RWPE1 (cell line): ENCODE measurements at regions not wholly inside any gene's neighbourhood (a gene's known extent, or its start where the extent isn't known, plus 50 kb on each side); places are given as distances from the start of the nearest gene placed in this dataset.
"Not testable (repeated sequence)": the region's sequence is repeated elsewhere in the genome, so short reads cannot be mapped to it uniquely, and the experiment has no call there.

Experiments used
- CTCF ChIA-PET: fragments of 350-600 bp; sonication (Branson Sonifier 250); formaldehyde crosslinking; extraction: SDS; loops from one replicate; lab custom pipeline; 2021; lab: Yijun Ruan, JAX
- POLR2A ChIA-PET: fragments of 400-600 bp; formaldehyde crosslinking; extraction: SDS; loops from one replicate; lab custom pipeline; 2020; ENCODE audit warnings: antibody characterized with exemption; ENCODE audit not compliant: low non-redundant PET; lab: Yijun Ruan, JAX
- DNase-seq: peaks from one replicate; pipeline ENCODE4 v3.0.0; 2012; ENCODE audit warnings: low spot score
- H3K27ac ChIP-seq: fragments of 450-650 bp; 2 replicates; pipeline ENCODE4 v1.5.1; 2017
- CTCF ChIP-seq: fragments of 450-650 bp; conservative IDR thresholded peaks from 2 replicates; pipeline ENCODE4 v1.5.1; 2017; ENCODE audit warnings: low read depth, mild to moderate bottlenecking

- H3K27ac ChIP-seq = no peak overlapping the region
- no peak for TF ChIP-seq CTCF
- DNase-seq = no peak
- POLR2A ChIA-PET = no interaction called here
- CTCF ChIA-PET = no interaction called here
Observed at GRCh38 chr7:131077735-131078134, 249.9 kb upstream of the MKLN1 start.

- no peak overlapping the region for H3K27ac ChIP-seq
- ChIA-PET POLR2A (no interaction called here), CTCF (no interaction called here)
- no peak for DNase-seq
- no peak for TF ChIP-seq CTCF
Observed at GRCh38 chr7:131080754-131081153, 246.9 kb upstream of the MKLN1 start.

GRCh38 chr7:131081308-131081707 lies 246.4 kb upstream of the MKLN1 start:
- H3K27ac ChIP-seq = no peak overlapping the region
- CTCF ChIA-PET = no interaction called here
- POLR2A ChIA-PET = no interaction called here
- no peak for TF ChIP-seq CTCF
- no peak for DNase-seq

- ChIA-PET CTCF (no interaction called here), POLR2A (no interaction called here)
- no peak for TF ChIP-seq CTCF
- DNase-seq = no peak
- H3K27ac ChIP-seq = no peak overlapping the region
Observed at GRCh38 chr7:131083781-131084180, 243.9 kb upstream of the MKLN1 start.

- CTCF ChIA-PET, POLR2A ChIA-PET, DNase-seq, H3K27ac ChIP-seq: not testable (repeated sequence)
Observed at GRCh38 chr7:131084336-131084735, 243.3 kb upstream of the MKLN1 start.

- ChIA-PET POLR2A (no interaction called here), CTCF (no interaction called here)
- no peak for DNase-seq
- no peak overlapping the region for H3K27ac ChIP-seq
- TF ChIP-seq CTCF = no peak
Observed at GRCh38 chr7:131087756-131088658, 239.7 kb upstream of the MKLN1 start.

GRCh38 chr7:131090188-131090587 lies 237.5 kb upstream of the MKLN1 start:
- POLR2A ChIA-PET = no interaction called here
- DNase-seq = no peak
- CTCF ChIA-PET = no interaction called here
- no peak for TF ChIP-seq CTCF
- H3K27ac ChIP-seq = no peak overlapping the region
